ENCODE measurements at regions not wholly inside any gene's neighbourhood (a gene's known extent, or its start where the extent isn't known, plus 50 kb on each side); places are given as distances from the start of the nearest gene placed in this dataset.

DNA sequence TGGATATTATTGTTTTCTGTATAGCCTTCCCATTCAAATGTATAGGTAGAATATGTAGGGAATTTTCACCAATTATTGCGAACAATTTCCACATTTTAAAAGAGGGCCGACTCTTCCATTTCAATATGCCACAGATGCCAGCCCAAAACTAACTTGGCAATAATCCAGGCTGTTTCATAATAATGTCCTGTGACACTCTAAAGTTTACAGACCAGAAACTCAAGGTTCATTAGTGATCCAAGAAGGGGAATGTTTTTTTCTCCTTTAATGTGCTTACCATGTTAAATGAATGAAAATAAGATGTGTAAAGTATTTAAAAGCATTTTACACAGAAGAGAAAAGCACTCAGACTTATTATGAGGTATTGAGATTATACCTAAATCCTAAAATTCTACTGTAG, 63.0 kb upstream of the FAM3C start:
- H3K4me2 ChIP-seq (ENCODE audit: low read length), result no peak overlapping the region
- H3K36me3 ChIP-seq (ENCODE audit: control insufficient read depth in 1 of 2, insufficient read depth in 2 of 2, low read length in 2 of 2), result no peaks in the 10 kb centered on the region
- no TSS peak for BruUV-seq (replicated peaks)
- intact Hi-C loops (cut with micrococcal nuclease), result no loop called here
- TF ChIP-seq CBX3 (IDR thresholded peaks at IDR 0.05; ENCODE audit: low read depth) (no peak), ZNF274 (IDR thresholded peaks at IDR 0.05; ENCODE audit: low read depth, low read length) (no peak), EGR1 (IDR thresholded peaks at IDR 0.05; ENCODE audit: low read depth) (no peak), RAD21 (IDR thresholded peaks at IDR 0.05; ENCODE audit: low read depth) (no peak), EZH2 (IDR thresholded peaks at IDR 0.05) (no peak), CEBPB (IDR thresholded peaks at IDR 0.05; ENCODE audit: low read depth) (no peak), SIN3A (IDR thresholded peaks at IDR 0.05; ENCODE audit: low read depth) (no peak)
- TF ChIP-seq, protein P1, sequence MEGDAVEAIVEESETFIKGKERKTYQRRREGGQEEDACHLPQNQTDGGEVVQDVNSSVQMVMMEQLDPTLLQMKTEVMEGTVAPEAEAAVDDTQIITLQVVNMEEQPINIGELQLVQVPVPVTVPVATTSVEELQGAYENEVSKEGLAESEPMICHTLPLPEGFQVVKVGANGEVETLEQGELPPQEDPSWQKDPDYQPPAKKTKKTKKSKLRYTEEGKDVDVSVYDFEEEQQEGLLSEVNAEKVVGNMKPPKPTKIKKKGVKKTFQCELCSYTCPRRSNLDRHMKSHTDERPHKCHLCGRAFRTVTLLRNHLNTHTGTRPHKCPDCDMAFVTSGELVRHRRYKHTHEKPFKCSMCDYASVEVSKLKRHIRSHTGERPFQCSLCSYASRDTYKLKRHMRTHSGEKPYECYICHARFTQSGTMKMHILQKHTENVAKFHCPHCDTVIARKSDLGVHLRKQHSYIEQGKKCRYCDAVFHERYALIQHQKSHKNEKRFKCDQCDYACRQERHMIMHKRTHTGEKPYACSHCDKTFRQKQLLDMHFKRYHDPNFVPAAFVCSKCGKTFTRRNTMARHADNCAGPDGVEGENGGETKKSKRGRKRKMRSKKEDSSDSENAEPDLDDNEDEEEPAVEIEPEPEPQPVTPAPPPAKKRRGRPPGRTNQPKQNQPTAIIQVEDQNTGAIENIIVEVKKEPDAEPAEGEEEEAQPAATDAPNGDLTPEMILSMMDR (IDR thresholded peaks at IDR 0.05 in 2 of 3, conservative IDR thresholded peaks at IDR 0.05 in 1 of 3; ENCODE audit: borderline replicate concordance in 1 of 3, insufficient read depth in 1 of 3, low read depth in 2 of 3, low read length in 2 of 3), result no peak
- TF ChIP-seq, protein P2, sequence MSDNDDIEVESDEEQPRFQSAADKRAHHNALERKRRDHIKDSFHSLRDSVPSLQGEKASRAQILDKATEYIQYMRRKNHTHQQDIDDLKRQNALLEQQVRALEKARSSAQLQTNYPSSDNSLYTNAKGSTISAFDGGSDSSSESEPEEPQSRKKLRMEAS (IDR thresholded peaks at IDR 0.05), result no peak
- ChIA-PET CTCF (no interaction called here), POLR2A (no interaction called here), RAD21 (ENCODE audit: low non-redundant PET in 1 of 2, low total read pairs in 2 of 2, uncharacterized antibody in 2 of 2, unreplicated experiment in 2 of 2) (no interaction called here)
- no peak overlapping the region for H3K27ac ChIP-seq (ENCODE audit: low read depth, low read length)
- H3K27me3 ChIP-seq (ENCODE audit: insufficient read depth, low read length), result no peaks in the 10 kb centered on the region
- H3K4me3 ChIP-seq (replicated peaks in 1 of 2; ENCODE audit: low read depth in 1 of 2, low read length in 2 of 2), result no peak overlapping the region
- H2AFZ ChIP-seq (ENCODE audit: low read depth, low read length, poor library complexity, severe bottlenecking), result peak overlapping the region; percentile 59
- H3K9ac ChIP-seq (ENCODE audit: low read length), result no peak overlapping the region
- no peaks in the 10 kb centered on the region for H3K4me1 ChIP-seq (ENCODE audit: control insufficient read depth in 1 of 2, insufficient read depth in 2 of 2, low read length in 2 of 2)
- no peaks in the 10 kb centered on the region for H4K20me1 ChIP-seq (ENCODE audit: insufficient read depth)
- no peak for DNase-seq (ENCODE audit: low read depth, low spot score)
- no peaks in the 10 kb centered on the region for H3K79me2 ChIP-seq (ENCODE audit: insufficient read depth, low read length)
- no peak for ATAC-seq
- H3K9me2 ChIP-seq (ENCODE audit: insufficient read depth), result no peaks in the 10 kb centered on the region
- no peaks in the 10 kb centered on the region; a peak in 1 of 4 replicates for H3K9me3 ChIP-seq (ENCODE audit: control insufficient read depth in 1 of 2, insufficient read depth in 1 of 2, low read depth in 1 of 2, low read length in 2 of 2)

DNA sequence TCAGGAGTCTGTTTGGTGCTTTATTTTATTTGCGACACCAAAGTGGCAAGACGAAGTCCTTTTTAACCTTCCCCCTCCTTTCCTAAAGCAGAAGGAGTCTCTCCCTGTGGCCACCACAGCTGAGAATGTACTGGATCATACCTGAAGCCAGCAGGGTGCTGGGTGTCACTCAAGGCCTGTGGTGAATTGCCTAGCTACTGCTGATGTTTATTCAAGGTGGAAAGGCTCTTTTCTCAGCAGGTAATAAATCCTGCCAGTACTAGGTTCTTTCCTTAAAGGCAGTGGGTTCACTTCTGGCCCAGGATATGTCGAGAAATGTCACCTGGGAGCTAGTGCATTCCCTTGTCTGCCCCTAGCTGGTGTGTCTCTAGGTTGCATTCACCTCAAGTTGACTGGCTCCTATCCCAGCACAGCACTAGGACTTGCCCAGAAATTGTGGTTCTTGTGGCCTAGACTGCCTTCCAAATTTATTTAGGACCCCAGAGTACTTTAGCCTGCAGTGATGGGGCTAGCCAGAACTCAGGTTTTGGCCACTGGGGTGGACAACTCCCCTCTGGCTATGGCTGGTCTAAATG, 60.8 kb upstream of the FAM3C start:
- DNase-seq (ENCODE audit: low read depth, low spot score) (no peak), ATAC-seq (no peak)
- Histone ChIP-seq H3K9ac (ENCODE audit: low read length) (no peak overlapping the region), H3K27ac (ENCODE audit: low read depth, low read length) (no peak overlapping the region), H3K9me3 (ENCODE audit: control insufficient read depth in 1 of 2, insufficient read depth in 1 of 2, low read depth in 1 of 2, low read length in 2 of 2) (no peaks in the 10 kb centered on the region; a peak in 1 of 4 replicates), H3K4me1 (ENCODE audit: control insufficient read depth in 1 of 2, insufficient read depth in 2 of 2, low read length in 2 of 2) (no peaks in the 10 kb centered on the region), H3K4me2 (ENCODE audit: low read length) (no peak overlapping the region), H3K36me3 (ENCODE audit: control insufficient read depth in 1 of 2, insufficient read depth in 2 of 2, low read length in 2 of 2) (no peaks in the 10 kb centered on the region), H2AFZ (ENCODE audit: low read depth, low read length, poor library complexity, severe bottlenecking) (no peak overlapping the region), H3K4me3 (replicated peaks in 1 of 2; ENCODE audit: low read depth in 1 of 2, low read length in 2 of 2) (no peak overlapping the region), H4K20me1 (ENCODE audit: insufficient read depth) (no peaks in the 10 kb centered on the region), H3K79me2 (ENCODE audit: insufficient read depth, low read length) (no peaks in the 10 kb centered on the region), H3K27me3 (ENCODE audit: insufficient read depth, low read length) (no peaks in the 10 kb centered on the region), H3K9me2 (ENCODE audit: insufficient read depth) (no peaks in the 10 kb centered on the region)
- no TSS peak for BruUV-seq (replicated peaks)
- no peak for TF ChIP-seq YY1 (IDR thresholded peaks at IDR 0.05; ENCODE audit: extremely low read depth, insufficient replicate concordance, low read depth, low read length)
- TF ChIP-seq EGR1 (IDR thresholded peaks at IDR 0.05; ENCODE audit: low read depth), result no peak
- TF ChIP-seq, protein P3, sequence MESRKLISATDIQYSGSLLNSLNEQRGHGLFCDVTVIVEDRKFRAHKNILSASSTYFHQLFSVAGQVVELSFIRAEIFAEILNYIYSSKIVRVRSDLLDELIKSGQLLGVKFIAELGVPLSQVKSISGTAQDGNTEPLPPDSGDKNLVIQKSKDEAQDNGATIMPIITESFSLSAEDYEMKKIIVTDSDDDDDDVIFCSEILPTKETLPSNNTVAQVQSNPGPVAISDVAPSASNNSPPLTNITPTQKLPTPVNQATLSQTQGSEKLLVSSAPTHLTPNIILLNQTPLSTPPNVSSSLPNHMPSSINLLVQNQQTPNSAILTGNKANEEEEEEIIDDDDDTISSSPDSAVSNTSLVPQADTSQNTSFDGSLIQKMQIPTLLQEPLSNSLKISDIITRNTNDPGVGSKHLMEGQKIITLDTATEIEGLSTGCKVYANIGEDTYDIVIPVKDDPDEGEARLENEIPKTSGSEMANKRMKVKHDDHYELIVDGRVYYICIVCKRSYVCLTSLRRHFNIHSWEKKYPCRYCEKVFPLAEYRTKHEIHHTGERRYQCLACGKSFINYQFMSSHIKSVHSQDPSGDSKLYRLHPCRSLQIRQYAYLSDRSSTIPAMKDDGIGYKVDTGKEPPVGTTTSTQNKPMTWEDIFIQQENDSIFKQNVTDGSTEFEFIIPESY (IDR thresholded peaks at IDR 0.05; ENCODE audit: extremely low read depth, insufficient replicate concordance, low read length), result no peak
- TF ChIP-seq ELF1 (IDR thresholded peaks at IDR 0.05; ENCODE audit: borderline replicate concordance, low read depth), result no peak
- CTCF ChIA-PET, result no interaction called here
- RAD21 ChIA-PET (ENCODE audit: low non-redundant PET in 1 of 2, low total read pairs in 2 of 2, uncharacterized antibody in 2 of 2, unreplicated experiment in 2 of 2), result no interaction called here
- intact Hi-C loops (cut with micrococcal nuclease), result no loop called here
- POLR2A ChIA-PET, result no interaction called here
